IgD-negative memory B cell (primary cell): ENCODE measurements at regions not wholly inside any gene's neighbourhood (a gene's known extent, or its start where the extent isn't known, plus 50 kb on each side); places are given as distances from the start of the nearest gene placed in this dataset.
"Not testable (repeated sequence)": the region's sequence is repeated elsewhere in the genome, so short reads cannot be mapped to it uniquely, and the experiment has no call there.

Source experiments
- H3K27ac Mint-ChIP-seq, 3 donors: one replicate each; pipeline ENCODE4 v1.8.0; 2020 to 2022; ENCODE audit warnings: mild to moderate bottlenecking in 3 of 3, mixed read lengths in 3 of 3, moderate library complexity in 1 of 3
- H3K27me3 Mint-ChIP-seq: one replicate; pipeline ENCODE4 v1.8.0; 2021; ENCODE audit warnings: mixed read lengths
- H3K36me3 Mint-ChIP-seq: one replicate; pipeline ENCODE4 v1.8.0; 2020; ENCODE audit warnings: mild to moderate bottlenecking, mixed read lengths
- H3K4me1 Mint-ChIP-seq, 3 donors: one replicate each; pipeline ENCODE4 v1.8.0; 2020 to 2022; ENCODE audit warnings: mixed read lengths in 3 of 3, mild to moderate bottlenecking in 1 of 3
- H3K4me3 Mint-ChIP-seq, 4 donors: one replicate each; pipeline ENCODE4 v1.8.0; 2020 to 2022; ENCODE audit warnings: mild to moderate bottlenecking in 4 of 4, mixed read lengths in 4 of 4, moderate library complexity in 3 of 4
- H3K9me3 Mint-ChIP-seq, 3 donors: one replicate each; pipeline ENCODE4 v1.8.0; 2020 to 2021; ENCODE audit warnings: mixed read lengths in 3 of 3, mild to moderate bottlenecking in 1 of 3

- H3K4me3 Mint-ChIP-seq, H3K9me3 Mint-ChIP-seq, H3K4me1 Mint-ChIP-seq, H3K27ac Mint-ChIP-seq, H3K36me3 Mint-ChIP-seq: not testable (repeated sequence)
- peaks cover 10% of the 10 kb centered on the region for H3K27me3 Mint-ChIP-seq
Observed at GRCh38 chr1:2851918-2852317, 50.4 kb upstream of the TTC34 start.

GRCh38 chr1:2853711-2854110 is 52.2 kb upstream of the TTC34 start:
- Mint-ChIP-seq H3K9me3 (peaks cover 0 to 1% (median 0%) of the 10 kb centered on the region in 3 donors), H3K27me3 (peaks cover 4% of the 10 kb centered on the region), H3K4me3 (no peak overlapping the region), H3K27ac (no peak overlapping the region), H3K4me1 (peaks cover 0 to under 1% (median 0%) of the 10 kb centered on the region in 3 donors), H3K36me3 (no peaks in the 10 kb centered on the region)

DNA sequence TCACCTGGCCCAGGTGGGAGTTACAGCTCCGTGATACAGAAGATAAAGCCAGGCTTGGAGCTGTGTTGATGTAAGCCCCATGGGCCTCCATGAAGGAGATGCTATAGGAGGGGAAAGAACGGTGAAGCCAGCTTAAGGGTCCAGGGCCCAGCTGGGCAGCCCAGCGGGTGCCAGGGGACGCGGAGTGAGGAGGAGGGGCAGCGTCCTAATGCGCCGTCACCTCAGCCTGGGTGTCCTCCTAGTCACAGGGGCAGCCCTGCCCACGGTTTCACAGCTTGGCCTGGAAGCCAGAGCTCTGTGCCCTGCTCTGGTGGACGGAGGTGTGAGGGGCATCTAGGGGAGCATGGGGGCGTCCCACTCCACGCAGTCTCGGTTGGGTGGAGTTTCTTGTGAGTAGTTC is 52.7 kb upstream of the TTC34 start:
- H3K36me3 Mint-ChIP-seq, result no peaks in the 10 kb centered on the region
- H3K27me3 Mint-ChIP-seq, result peaks cover 3% of the 10 kb centered on the region
- no peak overlapping the region for H3K4me3 Mint-ChIP-seq
- peaks cover 0 to 3% (median 0%) of the 10 kb centered on the region in 3 donors for H3K4me1 Mint-ChIP-seq
- H3K27ac Mint-ChIP-seq, result no peak overlapping the region
- peaks cover 0 to 4% (median 0%) of the 10 kb centered on the region in 3 donors for H3K9me3 Mint-ChIP-seq

GRCh38 chr1:2854611-2855010 is 53.1 kb upstream of the TTC34 start:
- Mint-ChIP-seq H3K9me3 (peaks cover 0 to 4% (median 0%) of the 10 kb centered on the region in 3 donors), H3K4me3 (no peak overlapping the region), H3K27me3 (peaks cover 3% of the 10 kb centered on the region), H3K4me1 (peaks cover 0 to 3% (median 0%) of the 10 kb centered on the region in 3 donors), H3K36me3 (no peaks in the 10 kb centered on the region), H3K27ac (no peak overlapping the region)

- no peak overlapping the region for H3K27ac Mint-ChIP-seq
- peaks cover 3% of the 10 kb centered on the region for H3K27me3 Mint-ChIP-seq
- H3K36me3 Mint-ChIP-seq, result no peaks in the 10 kb centered on the region
- peaks cover 0 to 4% (median 0%) of the 10 kb centered on the region in 3 donors for H3K9me3 Mint-ChIP-seq
- no peak overlapping the region for H3K4me3 Mint-ChIP-seq
- H3K4me1 Mint-ChIP-seq, result peaks cover 0 to 3% (median 0%) of the 10 kb centered on the region in 3 donors
Observed at GRCh38 chr1:2855206-2856065, 53.9 kb upstream of the TTC34 start.

- peaks cover 3% of the 10 kb centered on the region for H3K27me3 Mint-ChIP-seq
- no peak overlapping the region for H3K27ac Mint-ChIP-seq
- peak overlapping the region in 1 of 4 donors; percentile 65 for H3K4me3 Mint-ChIP-seq
- peaks cover 0 to 3% (median 0%) of the 10 kb centered on the region in 3 donors for H3K4me1 Mint-ChIP-seq
- no peaks in the 10 kb centered on the region for H3K36me3 Mint-ChIP-seq
- H3K9me3 Mint-ChIP-seq, result peaks cover 0 to 4% (median 0%) of the 10 kb centered on the region in 3 donors
Observed at GRCh38 chr1:2856066-2856390, 54.5 kb upstream of the TTC34 start.

DNA sequence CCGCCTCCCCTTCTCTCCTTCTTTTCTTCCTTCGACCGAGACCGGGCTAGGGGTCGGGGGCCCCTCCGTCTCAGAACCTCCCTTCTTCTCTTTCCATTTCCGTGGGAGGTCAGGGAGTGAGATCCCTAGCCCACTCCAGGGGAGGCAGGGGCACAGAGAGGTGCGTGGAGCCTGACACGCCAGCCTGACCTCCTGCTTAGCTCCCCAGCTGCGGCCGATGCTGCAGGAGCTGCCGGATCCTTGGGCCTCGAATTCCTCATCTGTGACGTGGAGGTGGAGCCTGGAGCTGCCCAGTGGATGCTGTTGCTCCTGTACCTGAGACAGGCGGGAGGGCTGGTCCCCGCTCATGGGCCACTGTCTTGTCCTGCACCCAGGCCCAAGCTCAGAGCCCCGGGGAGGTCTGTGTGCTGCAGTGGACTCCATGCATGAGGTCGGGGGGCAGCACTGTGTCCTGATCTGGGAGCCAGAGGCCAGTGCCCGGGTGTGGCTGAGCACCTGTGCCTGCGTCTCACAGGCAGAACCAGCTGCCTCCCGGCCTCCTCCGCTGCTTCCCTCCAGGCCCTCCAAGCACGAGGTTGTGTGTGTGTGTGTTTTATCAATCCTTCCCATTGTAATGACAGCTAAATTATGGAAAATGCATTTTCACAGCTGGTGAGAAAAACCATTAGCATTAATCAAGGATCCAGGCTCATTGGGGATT is 55.3 kb upstream of the TTC34 start:
- peaks cover 0 to 3% (median 0%) of the 10 kb centered on the region in 3 donors for H3K4me1 Mint-ChIP-seq
- H3K27ac Mint-ChIP-seq, result no peak overlapping the region
- peaks cover 3% of the 10 kb centered on the region for H3K27me3 Mint-ChIP-seq

GRCh38 chr1:2857521-2857920 is 56.0 kb upstream of the TTC34 start:
- Mint-ChIP-seq H3K4me1 (peaks cover 0 to 3% (median 0%) of the 10 kb centered on the region in 3 donors), H3K36me3 (no peaks in the 10 kb centered on the region), H3K27me3 (peaks cover 3% of the 10 kb centered on the region), H3K27ac (peak overlapping the region in 1 of 3 donors; percentile 39), H3K9me3 (peaks cover 0 to 4% (median 0%) of the 10 kb centered on the region in 3 donors), H3K4me3 (no peak overlapping the region)

More for the DNA sequence above, 55.3 kb upstream of the TTC34 start:
- Mint-ChIP-seq H3K4me3 (no peak overlapping the region), H3K36me3 (no peaks in the 10 kb centered on the region), H3K9me3 (peaks cover 0 to 4% (median 0%) of the 10 kb centered on the region in 3 donors)

GRCh38 chr1:2858676-2859075 is 57.2 kb upstream of the TTC34 start:
- peaks cover 0 to 4% (median 0%) of the 10 kb centered on the region in 3 donors for H3K9me3 Mint-ChIP-seq
- no peaks in the 10 kb centered on the region for H3K27me3 Mint-ChIP-seq
- H3K4me1 Mint-ChIP-seq, result peaks cover 0 to 3% (median 0%) of the 10 kb centered on the region in 3 donors
- no peak overlapping the region for H3K4me3 Mint-ChIP-seq
- H3K36me3 Mint-ChIP-seq, result no peaks in the 10 kb centered on the region
- peak overlapping the region in 1 of 3 donors; percentile 71 for H3K27ac Mint-ChIP-seq

GRCh38 chr1:2859219-2859880 is 57.9 kb upstream of the TTC34 start:
- Mint-ChIP-seq H3K27ac (no peak overlapping the region), H3K9me3 (peaks cover 0 to 4% (median 0%) of the 10 kb centered on the region in 3 donors), H3K27me3 (no peaks in the 10 kb centered on the region), H3K4me3 (no peak overlapping the region), H3K36me3 (no peaks in the 10 kb centered on the region), H3K4me1 (peaks cover 0 to 3% (median 0%) of the 10 kb centered on the region in 3 donors)

- Mint-ChIP-seq H3K36me3 (no peaks in the 10 kb centered on the region), H3K27me3 (no peaks in the 10 kb centered on the region), H3K4me1 (peaks cover 0 to 3% (median 0%) of the 10 kb centered on the region in 3 donors), H3K27ac (no peak overlapping the region), H3K9me3 (peaks cover 0 to 4% (median 0%) of the 10 kb centered on the region in 3 donors), H3K4me3 (no peak overlapping the region)
Observed at GRCh38 chr1:2859881-2860430, 58.5 kb upstream of the TTC34 start.

DNA sequence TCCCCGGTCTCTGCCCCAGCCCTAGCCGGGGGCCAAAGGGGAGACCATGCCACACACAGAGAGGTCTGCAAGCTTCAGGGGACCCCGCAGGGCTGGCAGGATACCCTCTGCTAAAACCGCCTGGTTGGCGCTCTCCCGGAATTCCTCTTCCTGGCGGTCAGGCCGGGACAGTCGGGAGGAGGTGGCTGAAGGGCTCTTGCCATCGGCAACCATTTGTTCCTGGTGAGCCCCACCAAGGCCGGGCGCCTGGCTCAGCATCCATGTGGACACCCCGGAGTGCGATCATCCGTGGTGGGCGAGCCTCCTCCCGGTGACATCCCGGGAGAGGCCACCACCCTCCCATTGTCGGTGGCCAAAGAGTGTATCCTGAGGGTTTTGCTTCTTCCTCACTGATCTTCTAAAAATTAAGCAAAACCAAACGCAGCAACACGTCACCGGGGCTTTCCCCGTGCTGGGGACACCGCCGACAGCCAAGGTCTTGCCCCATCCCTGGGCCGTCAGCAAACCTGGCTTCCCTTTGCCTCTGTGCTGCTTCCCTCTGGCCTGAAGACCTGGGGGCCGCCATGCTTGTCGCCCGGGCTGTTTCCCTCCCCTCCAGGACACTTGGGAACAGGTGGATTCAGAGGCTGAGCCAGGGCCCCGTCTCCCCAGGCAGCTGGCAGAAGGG is 59.1 kb upstream of the TTC34 start:
- Mint-ChIP-seq H3K36me3 (no peaks in the 10 kb centered on the region), H3K27me3 (no peaks in the 10 kb centered on the region), H3K4me3 (no peak overlapping the region), H3K27ac (no peak overlapping the region), H3K9me3 (peaks cover 0 to 5% (median 0%) of the 10 kb centered on the region in 3 donors), H3K4me1 (peaks cover 0 to 3% (median 0%) of the 10 kb centered on the region in 3 donors)

DNA sequence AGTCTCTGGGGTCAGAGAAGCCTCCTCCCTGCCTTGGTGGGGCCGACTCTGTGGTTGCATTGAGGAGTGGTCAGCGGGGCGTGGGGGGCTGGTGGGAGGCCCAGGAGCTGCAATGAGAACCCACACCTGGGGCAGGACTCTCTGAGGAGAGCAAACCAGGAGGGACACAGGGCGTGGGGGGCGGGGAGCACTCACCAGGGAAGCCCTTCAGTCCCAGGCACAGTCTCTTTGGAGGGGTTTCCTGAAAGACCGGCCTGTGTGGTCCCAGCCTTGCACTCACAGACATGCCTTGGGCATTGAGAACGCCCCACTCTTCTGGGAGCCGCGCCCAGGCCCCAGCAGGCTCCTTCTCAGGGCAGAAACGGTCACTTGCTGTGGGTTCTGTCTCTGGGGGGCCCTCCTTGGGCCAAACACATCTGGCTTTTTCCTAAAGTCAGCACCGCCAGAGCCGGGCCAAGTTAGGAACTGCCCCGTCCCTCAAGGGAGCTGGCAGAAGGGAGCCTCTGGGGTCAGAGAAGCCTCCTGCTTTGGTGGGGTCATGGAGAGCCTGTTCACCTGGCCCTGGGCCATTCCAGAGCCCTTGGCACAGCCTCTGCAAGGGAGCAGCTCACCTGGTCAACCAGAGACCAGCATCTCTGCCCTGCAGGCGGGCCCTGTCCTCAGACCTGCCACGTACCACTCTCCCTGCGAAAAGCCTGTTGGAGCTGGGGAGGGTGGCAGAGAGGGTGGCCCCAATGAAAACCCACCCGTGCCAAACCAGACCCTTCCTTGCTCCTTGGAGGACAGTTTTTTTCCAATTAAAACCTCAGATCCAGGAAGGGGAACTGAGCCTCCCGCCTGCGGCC is 59.9 kb upstream of the TTC34 start:
- H3K9me3 Mint-ChIP-seq, result peaks cover 0 to 5% (median 0%) of the 10 kb centered on the region in 3 donors
- H3K4me3 Mint-ChIP-seq, result no peak overlapping the region
- H3K27me3 Mint-ChIP-seq, result no peaks in the 10 kb centered on the region
- H3K36me3 Mint-ChIP-seq, result no peaks in the 10 kb centered on the region
- H3K27ac Mint-ChIP-seq, result no peak overlapping the region
- peaks cover 0 to 3% (median 0%) of the 10 kb centered on the region in 3 donors for H3K4me1 Mint-ChIP-seq
